Retinal pigment epithelial cell (primary cell): ENCODE measurements at regions not wholly inside any gene's neighbourhood (a gene's known extent, or its start where the extent isn't known, plus 50 kb on each side); places are given as distances from the start of the nearest gene placed in this dataset.
"Not testable (repeated sequence)": the region's sequence is repeated elsewhere in the genome, so short reads cannot be mapped to it uniquely, and the experiment has no call there.

ENCODE experiments used
- DNase-seq: peaks from one replicate; pipeline ENCODE4 v3.0.0-alpha.2; 2010; ENCODE audit warnings: low read depth
- H3K4me3 ChIP-seq: 2 replicates; pipeline ENCODE4 v1.5.1; 2011; ENCODE audit warnings: mild to moderate bottlenecking, low read length, control low read depth, moderate library complexity
- CTCF ChIP-seq: conservative IDR thresholded peaks from 2 replicates; pipeline ENCODE4 v1.5.1; 2011; ENCODE audit warnings: low read depth, low read length, control low read depth, inconsistent platforms

DNA sequence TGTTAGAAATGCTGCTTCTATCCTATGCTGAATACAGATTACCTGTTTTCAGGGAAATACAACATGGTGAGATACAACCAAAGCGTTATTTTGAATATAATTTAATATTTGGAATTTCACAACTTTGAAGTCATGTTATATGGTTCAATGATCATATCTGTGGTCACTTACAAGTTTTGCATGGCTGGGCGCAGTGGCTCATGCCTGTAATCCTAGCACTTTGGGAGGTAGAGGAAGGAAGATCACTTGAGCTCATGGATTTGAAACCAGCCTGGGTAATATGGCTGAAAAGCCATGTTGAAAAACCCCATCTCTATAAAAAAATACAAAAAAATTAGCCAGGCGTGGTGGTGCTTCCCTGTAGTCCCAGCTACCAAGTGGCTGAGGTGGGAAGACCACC, 57.9 kb downstream of the DOP1B start:
- TF ChIP-seq CTCF, result no peak
- no peak for DNase-seq
- no peak overlapping the region for H3K4me3 ChIP-seq

DNA sequence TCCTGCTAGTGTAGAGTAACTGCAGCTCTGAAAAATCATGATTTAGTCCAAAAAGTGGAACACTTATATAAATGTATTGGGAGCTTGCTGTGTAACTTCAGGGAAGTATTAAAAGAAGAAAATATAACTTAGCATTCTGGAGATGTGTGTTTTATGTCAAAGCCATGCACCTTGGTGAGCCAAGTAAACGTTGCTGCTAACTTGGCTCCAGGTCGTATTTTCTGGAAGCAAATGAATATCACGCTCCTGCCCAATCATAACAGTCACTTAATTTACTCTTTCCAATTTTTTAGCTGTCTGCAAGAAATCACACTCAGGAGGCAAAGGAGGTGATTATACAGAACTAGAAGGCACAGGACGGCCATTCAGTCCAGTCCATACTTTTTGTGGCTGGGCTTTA, 61.1 kb downstream of the DOP1B start:
- DNase-seq, result no peak
- H3K4me3 ChIP-seq, result no peak overlapping the region
- TF ChIP-seq CTCF, result no peak

DNA sequence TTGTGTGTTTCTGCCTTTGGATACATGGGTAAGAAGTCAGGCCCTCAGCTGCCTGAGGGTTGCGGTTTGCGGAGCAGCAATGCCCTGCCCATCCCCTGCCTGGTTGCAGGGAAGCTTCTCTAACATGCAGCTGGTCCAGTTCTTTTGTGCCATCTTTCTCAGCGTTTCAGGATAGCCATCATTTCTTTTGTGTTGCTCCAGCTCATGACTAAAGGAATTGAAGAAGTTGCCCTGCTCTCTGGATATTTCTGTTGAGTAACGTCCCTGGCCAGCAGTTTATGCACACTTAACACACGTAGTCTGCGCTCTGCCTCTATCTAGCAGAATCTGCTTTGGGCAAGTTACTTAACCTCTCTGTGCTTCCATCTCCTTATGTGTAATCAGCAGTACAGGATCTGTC, 62.1 kb downstream of the DOP1B start:
- DNase-seq, result no peak
- no peak overlapping the region for H3K4me3 ChIP-seq
- no peak for TF ChIP-seq CTCF

GRCh38 chr21:36223451-36223850, 66.8 kb downstream of the DOP1B start:
- TF ChIP-seq CTCF, result no peak
- DNase-seq, result peak; percentile 39
- no peak overlapping the region for H3K4me3 ChIP-seq

DNA sequence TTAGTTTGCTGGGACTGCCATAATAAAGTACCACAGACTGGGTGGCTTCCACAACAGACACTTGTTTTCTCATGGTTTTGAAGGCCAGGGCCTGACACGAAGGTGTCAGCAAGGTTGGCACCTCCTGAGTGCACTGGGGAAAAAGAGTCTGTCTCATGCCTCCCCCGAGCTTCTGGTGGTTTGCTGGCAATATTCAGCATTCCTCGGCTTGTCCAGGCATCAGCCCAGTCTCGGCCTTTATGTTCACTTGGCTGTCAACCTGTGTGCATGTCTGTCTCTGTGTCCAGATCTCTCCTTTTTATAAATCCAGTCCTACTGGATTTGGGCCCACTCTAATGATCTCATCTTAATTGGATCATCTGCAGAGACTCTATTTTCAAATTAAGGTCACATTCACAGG, 72.6 kb downstream of the DOP1B start:
- TF ChIP-seq CTCF, result no peak
- no peak overlapping the region for H3K4me3 ChIP-seq
- no peak for DNase-seq

- DNase-seq, H3K4me3 ChIP-seq: not testable (repeated sequence)
These were observed 74.8 kb downstream of the DOP1B start for GRCh38 chr21:36231444-36231843.

DNA sequence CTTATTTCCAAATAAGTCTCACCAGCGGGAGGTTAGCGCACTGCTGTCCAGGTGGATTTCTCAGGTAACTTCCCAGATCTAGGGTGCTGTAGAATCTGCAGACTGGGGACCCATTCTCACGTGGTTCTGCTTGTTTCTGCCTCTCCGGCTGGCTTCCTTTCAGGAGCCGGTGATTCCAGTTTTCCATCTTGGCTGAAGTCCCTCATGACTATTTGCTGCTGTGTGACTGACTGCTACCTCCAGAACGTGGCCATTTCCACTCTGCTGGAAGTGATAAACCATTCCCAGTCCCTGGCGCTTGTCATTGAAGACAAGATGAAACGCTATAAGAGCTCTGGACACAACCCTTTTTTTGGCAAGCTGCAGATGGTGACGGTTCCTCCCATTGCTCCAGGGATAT, 76.0 kb downstream of the DOP1B start:
- TF ChIP-seq CTCF, result no peak
- DNase-seq, result no peak

GRCh38 chr21:36235058-36235582, 78.5 kb downstream of the DOP1B start:
- peak; percentile 13 for DNase-seq
- H3K4me3 ChIP-seq, result no peak overlapping the region
- TF ChIP-seq CTCF, result no peak

More for the DNA sequence above, 76.0 kb downstream of the DOP1B start:
- H3K4me3 ChIP-seq, result no peak overlapping the region
